Stomach (tissue), 8 donors: ENCODE measurements at regions not wholly inside any gene's neighbourhood (a gene's known extent, or its start where the extent isn't known, plus 50 kb on each side); places are given as distances from the start of the nearest gene placed in this dataset.

Experiments
- DNase-seq, 2 donors: peaks; one replicate each; pipeline versions ENCODE4 v3.0.0 to v3.0.0-alpha.2; 2013 to 2019
- H3K27ac ChIP-seq, 5 donors: fragments of 200-600 bp in 4 of 5; sonication (generic) in 4 of 5; one replicate each; pipeline ENCODE4 v1.5.1; 2013 to 2019; ENCODE audit warnings: mild to moderate bottlenecking in 1 of 5, moderate library complexity in 1 of 5
- H3K27me3 ChIP-seq, 3 donors: fragments of 200-600 bp; sonication (generic); one replicate each; pipeline ENCODE4 v1.5.1; 2017 to 2019; ENCODE audit warnings: mixed run types in 1 of 3
- H3K36me3 ChIP-seq, 4 donors: fragments of 200-600 bp; sonication (generic); 1 replicate in 3 of 4; 2 replicates in 1 of 4; pipeline ENCODE4 v1.5.1; 2016 to 2019
- H3K4me1 ChIP-seq, 4 donors: fragments of 200-600 bp; sonication (generic); one replicate each; pipeline ENCODE4 v1.5.1; 2016 to 2019
- H3K4me3 ChIP-seq, 4 donors: fragments of 200-600 bp; sonication (generic) in 3 of 4; one replicate each; pipeline ENCODE4 v1.5.1; 2016 to 2019; ENCODE audit warnings: mild to moderate bottlenecking in 1 of 4
- H3K9me3 ChIP-seq, 4 donors: fragments of 200-600 bp; sonication (generic); one replicate each; pipeline ENCODE4 v1.5.1; 2016 to 2019
- CTCF ChIP-seq, 7 experiments: fragments of 450-650 bp in 4 of 7; fragments of 200-600 bp in 3 of 7; sonication (generic) in 3 of 7; IDR thresholded peaks; one replicate each; pipeline ENCODE4 v1.5.1; 2016 to 2019; ENCODE audit warnings: antibody characterized with exemption in 7 of 7, control low read depth in 2 of 7, mild to moderate bottlenecking in 1 of 7
- EP300 ChIP-seq: sonication (generic); formaldehyde crosslinking; IDR thresholded peaks from one replicate; pipeline ENCODE4 v1.6.1; 2017; ENCODE audit warnings: antibody characterized with exemption
- POLR2A ChIP-seq, 4 donors: fragments of 450-650 bp; IDR thresholded peaks; one replicate each; pipeline ENCODE4 v1.6.1; 2016; ENCODE audit warnings: antibody characterized with exemption in 4 of 4, control low read depth in 2 of 4, mild to moderate bottlenecking in 1 of 4, moderate library complexity in 1 of 4
- POLR2AphosphoS5 ChIP-seq, 3 donors: sonication (generic); formaldehyde crosslinking; IDR thresholded peaks; one replicate each; pipeline ENCODE4 v1.6.1; 2016; ENCODE audit warnings: antibody characterized with exemption in 3 of 3
- WGBS, 5 donors: extraction: QIAGEN DNeasy Blood & Tissue Kit in 3 of 5; methylation state at CpG; one replicate each; pipeline versions ENCODE4 v1.1.5 to v1.1.7; 2013 to 2018; 5-methylcytosine and 5-hydroxymethylcytosine counted together
- intact Hi-C: fragments of 100-400 bp; cut with DNase I; formaldehyde crosslinking; loops from one replicate; pipeline ENCODE4 v1.15.1; 2023; ENCODE audit warnings: low total_unique reads
- donor health status: healthy with polysubstance abuse.
- donor health status: Bipolar disorder and iron deficiency.
- donor health status: healthy.

GRCh38 chr11:70844387-70844786, 408.0 kb downstream of the SHANK2 start:
- intact Hi-C loops = no loop called here
- no peak for TF ChIP-seq POLR2AphosphoS5 (IDR thresholded peaks at IDR 0.05)
- no peak for TF ChIP-seq POLR2A (IDR thresholded peaks at IDR 0.05)
- WGBS, 5 donors = 79 to 92% (median 92%) methylated on average over 14 of the region's 14 CpGs

GRCh38 chr11:70845591-70846041, 406.8 kb downstream of the SHANK2 start:
- Histone ChIP-seq H3K27me3 (no peaks in the 10 kb centered on the region), H3K4me1 (no peaks in the 10 kb centered on the region), H3K27ac (no peak overlapping the region), H3K4me3 (no peak overlapping the region), H3K9me3 (peaks cover 0 to 3% (median 0%) of the 10 kb centered on the region in 4 donors), H3K36me3 (no peaks in the 10 kb centered on the region)
- WGBS, 5 donors = 61 to 77% (median 75%) methylated on average over 16 of the region's 16 CpGs
- intact Hi-C loops = no loop called here
- TF ChIP-seq POLR2A (IDR thresholded peaks at IDR 0.05) = no peak
- TF ChIP-seq POLR2AphosphoS5 (IDR thresholded peaks at IDR 0.05) = no peak
- no peak for TF ChIP-seq EP300
- no peak for TF ChIP-seq CTCF (IDR thresholded peaks at IDR 0.05)
- no peak for DNase-seq

More at GRCh38 chr11:70844387-70844786, 408.0 kb downstream of the SHANK2 start:
- DNase-seq = no peak
- Histone ChIP-seq H3K4me1 (no peaks in the 10 kb centered on the region), H3K36me3 (no peaks in the 10 kb centered on the region), H3K4me3 (no peak overlapping the region), H3K9me3 (no peaks in the 10 kb centered on the region), H3K27me3 (no peaks in the 10 kb centered on the region), H3K27ac (no peak overlapping the region)

- Histone ChIP-seq H3K36me3 (no peaks in the 10 kb centered on the region), H3K27me3 (no peaks in the 10 kb centered on the region), H3K27ac (no peak overlapping the region), H3K4me1 (no peaks in the 10 kb centered on the region), H3K4me3 (no peak overlapping the region), H3K9me3 (peaks cover 0 to 3% (median 0%) of the 10 kb centered on the region in 4 donors)
- DNase-seq = no peak
- 93 to 94% (median 94%) methylated on average over 20 to 22 of the region's 22 CpGs for WGBS, 5 donors
- intact Hi-C loops = no loop called here
- TF ChIP-seq EP300 (no peak), CTCF (IDR thresholded peaks at IDR 0.05) (no peak), POLR2AphosphoS5 (IDR thresholded peaks at IDR 0.05) (no peak), POLR2A (IDR thresholded peaks at IDR 0.05) (no peak)
These were observed 405.4 kb downstream of the SHANK2 start for GRCh38 chr11:70846781-70847655.

DNA sequence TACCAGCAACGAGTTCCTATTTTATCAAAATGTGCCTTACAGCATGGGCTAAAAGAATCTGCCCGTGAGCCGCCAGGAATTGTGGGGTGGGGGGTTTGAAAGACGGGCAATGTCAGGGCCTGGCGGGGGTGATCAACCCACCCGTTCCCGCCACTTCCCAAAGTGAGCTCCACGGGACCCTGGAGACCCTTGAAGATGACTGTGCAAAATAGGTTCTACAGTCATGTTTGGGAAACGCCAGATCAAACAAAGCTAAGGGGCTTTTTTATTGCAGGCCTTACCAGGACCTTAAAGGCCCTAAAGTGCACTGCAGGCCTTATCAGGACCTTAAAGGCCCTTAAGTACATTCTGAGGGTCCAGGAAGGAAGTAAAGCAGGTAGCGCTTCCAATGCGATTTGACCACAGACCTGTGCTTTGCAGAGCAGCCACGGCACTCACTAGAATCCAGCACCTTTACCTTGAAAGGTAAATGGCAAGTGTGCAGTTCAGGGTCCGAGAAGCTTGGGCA, 404.1 kb downstream of the SHANK2 start:
- peaks cover 0 to 3% (median 0%) of the 10 kb centered on the region in 4 donors for H3K9me3 ChIP-seq
- TF ChIP-seq CTCF (IDR thresholded peaks at IDR 0.05) = no peak
- no peak for TF ChIP-seq EP300
- TF ChIP-seq POLR2AphosphoS5 (IDR thresholded peaks at IDR 0.05) = no peak
- TF ChIP-seq POLR2A (IDR thresholded peaks at IDR 0.05) = no peak
- no peak overlapping the region for H3K4me3 ChIP-seq
- H3K27ac ChIP-seq = no peak overlapping the region
- H3K4me1 ChIP-seq = no peaks in the 10 kb centered on the region
- DNase-seq = no peak
- no peaks in the 10 kb centered on the region for H3K36me3 ChIP-seq
- H3K27me3 ChIP-seq = no peaks in the 10 kb centered on the region
- WGBS, 5 donors = 91 to 94% (median 92%) methylated on average over 13 of the region's 13 CpGs
- intact Hi-C loops = no loop called here
